ENCODE measurements at regions not wholly inside any gene's neighbourhood (a gene's known extent, or its start where the extent isn't known, plus 50 kb on each side); places are given as distances from the start of the nearest gene placed in this dataset.
"Not testable (repeated sequence)": the region's sequence is repeated elsewhere in the genome, so short reads cannot be mapped to it uniquely, and the experiment has no call there.

GRCh38 chr14:52122163-52122562 lies 53.3 kb upstream of the NID2 start:
- DNase-seq = not testable (repeated sequence)

GRCh38 chr14:52121441-52121840 lies 52.6 kb upstream of the NID2 start:
- no peak for DNase-seq

- DNase-seq = no peak
These were observed 50.2 kb upstream of the NID2 start for GRCh38 chr14:52119030-52119429.

Data from DMS 273 treated with DMSO at 0.1 percent for 48 hours (cell line).